H1 (cell line): ENCODE measurements at regions not wholly inside any gene's neighbourhood (a gene's known extent, or its start where the extent isn't known, plus 50 kb on each side); places are given as distances from the start of the nearest gene placed in this dataset.

Source experiments
- CTCF ChIA-PET: fragments of 300-600 bp; sonication (Branson Sonifier 250); formaldehyde crosslinking; loops from one replicate; lab custom pipeline; 2021; ENCODE audit not compliant: partially characterized antibody; lab: Charles Lee
- POLR2A ChIA-PET: fragments of 300-600 bp; sonication (Branson Sonifier 250); formaldehyde crosslinking; loops from one replicate; lab custom pipeline; 2021; ENCODE audit warnings: inconsistent platforms; ENCODE audit not compliant: partially characterized antibody; lab: Charles Lee
- DNase-seq, 2 experiments: peaks; one replicate each; pipeline versions ENCODE4 v3.0.0 to v3.0.0-alpha.2; 2010 to 2022; ENCODE audit warnings: low spot score in 2 of 2, low read depth in 1 of 2, mixed read lengths in 1 of 2
- FAIRE-seq: peaks from 2 replicates; lab custom pipeline; 2011; peaks lifted over from hg19 to GRCh38; lab: Jason Lieb, UNC
- H2AFZ ChIP-seq: 2 replicates; pipeline ENCODE4 v1.8.1; 2012; ENCODE audit warnings: low read length, inconsistent platforms
- H2AK5ac ChIP-seq: 2 replicates; pipeline ENCODE4 v1.6.1; 2013; ENCODE audit warnings: low read depth, low read length
- H2BK120ac ChIP-seq: replicated peaks from 2 replicates; pipeline ENCODE3; 2013; ENCODE audit warnings: low read depth, low read length, inconsistent platforms
- H2BK12ac ChIP-seq: 2 replicates; pipeline ENCODE4 v1.6.1; 2013; ENCODE audit warnings: low read depth, low read length
- H2BK15ac ChIP-seq: 2 replicates; pipeline ENCODE4 v1.6.1; 2013; ENCODE audit warnings: low read length
- H2BK20ac ChIP-seq: 2 replicates; pipeline ENCODE4 v1.6.1; 2013; ENCODE audit warnings: low read length
- H2BK5ac ChIP-seq: 2 replicates; pipeline ENCODE4 v1.6.1; 2013; ENCODE audit warnings: low read depth, low read length
- H3K14ac ChIP-seq: 2 replicates; pipeline ENCODE4 v1.6.1; 2013; ENCODE audit warnings: inconsistent platforms; ENCODE audit not compliant: insufficient read length
- H3K18ac ChIP-seq: 2 replicates; pipeline ENCODE4 v1.6.1; 2013; ENCODE audit warnings: low read length; ENCODE audit errors: extremely low read depth
- H3K23ac ChIP-seq: 2 replicates; pipeline ENCODE4 v1.6.1; 2013; ENCODE audit warnings: inconsistent platforms; ENCODE audit not compliant: insufficient read length
- H3K23me2 ChIP-seq: 2 replicates; pipeline ENCODE4 v1.6.1; 2013; ENCODE audit warnings: low read depth, low read length
- H3K27ac ChIP-seq: 2 replicates; pipeline ENCODE4 v1.6.1; 2011; ENCODE audit warnings: low read depth, low read length, inconsistent platforms
- H3K27me3 ChIP-seq, 4 experiments: replicated peaks in 1 of 4; 1 replicate in 1 of 4; 2 replicates in 3 of 4; pipeline versions ENCODE4 v1.6.1 to v1.8.1; 2011 to 2013; ENCODE audit warnings: low read length in 3 of 4, mild to moderate bottlenecking in 3 of 4, inconsistent platforms in 2 of 4, mixed read lengths in 2 of 4, moderate library complexity in 1 of 4; ENCODE audit not compliant: control insufficient read depth in 3 of 4, insufficient read depth in 3 of 4; ENCODE audit errors: extremely low read depth in 1 of 4
- H3K36me3 ChIP-seq, 4 experiments: 2 replicates each; pipeline versions ENCODE4 v1.6.1 to v1.8.1; 2011 to 2013; ENCODE audit warnings: mild to moderate bottlenecking in 4 of 4, low read length in 3 of 4, moderate library complexity in 2 of 4, control low read depth in 1 of 4, inconsistent platforms in 1 of 4; ENCODE audit not compliant: insufficient read depth in 4 of 4, control insufficient read depth in 2 of 4
- H3K4ac ChIP-seq: replicated peaks from 2 replicates; pipeline ENCODE3; 2013; ENCODE audit warnings: low read length, low read depth, mixed read lengths, inconsistent platforms; ENCODE audit not compliant: insufficient read length
- H3K4me1 ChIP-seq, 4 experiments: replicated peaks in 1 of 4; 1 replicate in 1 of 4; 2 replicates in 3 of 4; pipeline versions ENCODE4 v1.6.1 to v1.8.1; 2011 to 2013; ENCODE audit warnings: low read length in 3 of 4, inconsistent platforms in 2 of 4, mixed read lengths in 1 of 4; ENCODE audit not compliant: insufficient read depth in 4 of 4, control insufficient read depth in 3 of 4
- H3K4me2 ChIP-seq, 2 experiments: 2 replicates each; pipeline versions ENCODE4 v1.6.1 to v1.8.1; 2011 to 2013; ENCODE audit warnings: low read depth in 2 of 2, low read length in 2 of 2, control low read depth in 1 of 2, inconsistent platforms in 1 of 2, mild to moderate bottlenecking in 1 of 2; ENCODE audit not compliant: insufficient read depth in 1 of 2
- H3K4me3 ChIP-seq, 4 experiments: fragments of 200-600, 300-600 bp in 1 of 4; sonication (generic), shearing (Covaris generic), sonication (Bioruptor Twin) in 1 of 4; 2 replicates each; pipeline versions ENCODE4 v1.5.1 to v1.8.1; 2011 to 2016; ENCODE audit warnings: low read length in 4 of 4, low read depth in 3 of 4, control low read depth in 2 of 4, inconsistent platforms in 2 of 4, mild to moderate bottlenecking in 2 of 4, mixed read lengths in 1 of 4, moderate library complexity in 1 of 4; ENCODE audit not compliant: insufficient read depth in 2 of 4; ENCODE audit errors: extremely low read depth in 1 of 4
- H3K56ac ChIP-seq: replicated peaks from 2 replicates; pipeline ENCODE3; 2013; ENCODE audit warnings: low read depth, mild to moderate bottlenecking, mixed read lengths, low read length, inconsistent platforms; ENCODE audit not compliant: insufficient read length
- H3K79me1 ChIP-seq: 2 replicates; pipeline ENCODE4 v1.6.1; 2013; ENCODE audit warnings: low read depth, low read length, control low read depth
- H3K79me2 ChIP-seq, 2 experiments: 2 replicates each; pipeline versions ENCODE4 v1.6.1 to v1.8.1; 2012 to 2013; ENCODE audit warnings: low read length in 2 of 2, mild to moderate bottlenecking in 2 of 2, inconsistent platforms in 1 of 2; ENCODE audit not compliant: insufficient read depth in 2 of 2, control insufficient read depth in 1 of 2
- H3K9ac ChIP-seq, 4 experiments: replicated peaks in 1 of 4; 1 replicate in 1 of 4; 2 replicates in 3 of 4; pipeline versions ENCODE4 v1.6.1 to v1.8.1; 2011 to 2013; ENCODE audit warnings: low read depth in 3 of 4, low read length in 3 of 4, control low read depth in 2 of 4, mild to moderate bottlenecking in 2 of 4, moderate library complexity in 2 of 4, inconsistent platforms in 1 of 4; ENCODE audit errors: extremely low read depth in 1 of 4
- H3K9me3 ChIP-seq, 2 experiments: 2 replicates each; pipeline versions ENCODE4 v1.6.1 to v1.8.1; 2012 to 2013; ENCODE audit warnings: mild to moderate bottlenecking in 2 of 2, moderate library complexity in 2 of 2, control low read depth in 1 of 2, inconsistent platforms in 1 of 2, low read depth in 1 of 2, low read length in 1 of 2, mixed read lengths in 1 of 2; ENCODE audit not compliant: insufficient read depth in 2 of 2
- H4K20me1 ChIP-seq, 2 experiments: replicated peaks in 1 of 2; 2 replicates each; pipeline versions ENCODE3 to v1.8.1; 2011 to 2013; ENCODE audit warnings: inconsistent platforms in 2 of 2, low read length in 2 of 2, mild to moderate bottlenecking in 1 of 2; ENCODE audit not compliant: insufficient read depth in 2 of 2, control insufficient read depth in 1 of 2
- H4K5ac ChIP-seq: 2 replicates; pipeline ENCODE4 v1.6.1; 2013; ENCODE audit warnings: low read length, low read depth, mixed read lengths, inconsistent platforms; ENCODE audit not compliant: insufficient read length
- H4K8ac ChIP-seq: 2 replicates; pipeline ENCODE4 v1.8.0; 2013; ENCODE audit warnings: mild to moderate bottlenecking, moderate library complexity, low read length, inconsistent platforms; ENCODE audit not compliant: insufficient read depth; ENCODE audit errors: extremely low read depth
- H4K91ac ChIP-seq: replicated peaks from 2 replicates; pipeline ENCODE3; 2013; ENCODE audit warnings: low read length, mixed read lengths, inconsistent platforms; ENCODE audit not compliant: insufficient read length
- BCL11A ChIP-seq, 2 experiments: IDR thresholded peaks; one replicate each; pipeline ENCODE4 v1.6.1; 2011; ENCODE audit warnings: low read depth in 2 of 2, low read length in 2 of 2, mild to moderate bottlenecking in 2 of 2
- MAX ChIP-seq: IDR thresholded peaks from 2 replicates; pipeline ENCODE4 v1.6.1; 2012; ENCODE audit warnings: inconsistent platforms
- WGBS, 2 experiments: shearing (Covaris generic) in 1 of 2; methylation state at CpG; one replicate each; pipeline versions ENCODE4 v1.1.6 to v1.1.7; 2013 to 2015; ENCODE audit warnings: low lambda C conversion rate in 2 of 2, mixed read lengths in 2 of 2, inconsistent platforms in 1 of 2, low coverage in 1 of 2, missing lambda C conversion rate in 1 of 2; ENCODE audit not compliant: insufficient replicate concordance in 2 of 2, insufficient coverage in 1 of 2, insufficient read length in 1 of 2; ENCODE audit errors: extremely low coverage in 1 of 2, missing lambda C conversion rate in 1 of 2; 5-methylcytosine and 5-hydroxymethylcytosine counted together

- Histone ChIP-seq H2BK15ac (no peak overlapping the region), H3K4me1 (peaks cover 0 to 6% (median 3%) of the 10 kb centered on the region in 4 experiments; a peak in 4 of 7 replicates), H3K14ac (no peak overlapping the region), H3K23ac (no peak overlapping the region), H3K9ac (no peak overlapping the region), H4K8ac (no peak overlapping the region), H4K5ac (no peak overlapping the region), H3K27me3 (no peaks in the 10 kb centered on the region), H3K4me3 (no peak overlapping the region), H3K36me3 (no peaks in the 10 kb centered on the region), H2BK20ac (no peak overlapping the region), H3K79me2 (no peaks in the 10 kb centered on the region), H2BK12ac (no peak overlapping the region), H3K18ac (no peak overlapping the region), H2BK120ac (no peak overlapping the region), H3K4ac (no peak overlapping the region), H3K9me3 (no peaks in the 10 kb centered on the region), H4K20me1 (no peaks in the 10 kb centered on the region), H3K4me2 (no peak overlapping the region; a peak in 1 of 4 replicates), H3K23me2 (no peaks in the 10 kb centered on the region), H4K91ac (no peak overlapping the region), H3K79me1 (no peaks in the 10 kb centered on the region), H2AFZ (no peak overlapping the region), H2BK5ac (no peak overlapping the region), H2AK5ac (no peak overlapping the region), H3K56ac (no peak overlapping the region), H3K27ac (no peak overlapping the region)
- WGBS, 2 experiments, result 63% methylated on average over 2 of the region's 2 CpGs; no CpG with 5 or more reads in 1 of the 2 experiments
- DNase-seq (no peak), FAIRE-seq (no peak)
- ChIA-PET POLR2A (no interaction called here), CTCF (interaction anchor here (0.9 to 2.5 kb wide), 2 partner anchors 247 to 277 kb away, joined by 3 to 8 read pairs; no protein-coding TSS in a partner anchor)
- no peak for TF ChIP-seq MAX
- TF ChIP-seq BCL11A (IDR thresholded peaks at IDR 0.05; ENCODE audit: low read depth in 2 of 2, low read length in 2 of 2), result no peak
These were observed 147.4 kb upstream of the GLRA1 start for GRCh38 chr5:152072091-152072490.
